ENCODE measurements at regions not wholly inside any gene's neighbourhood (a gene's known extent, or its start where the extent isn't known, plus 50 kb on each side); places are given as distances from the start of the nearest gene placed in this dataset.

GRCh38 chr3:144622845-144623244 is 651.2 kb downstream of the DIPK2A start:
- TF ChIP-seq, protein P1, sequence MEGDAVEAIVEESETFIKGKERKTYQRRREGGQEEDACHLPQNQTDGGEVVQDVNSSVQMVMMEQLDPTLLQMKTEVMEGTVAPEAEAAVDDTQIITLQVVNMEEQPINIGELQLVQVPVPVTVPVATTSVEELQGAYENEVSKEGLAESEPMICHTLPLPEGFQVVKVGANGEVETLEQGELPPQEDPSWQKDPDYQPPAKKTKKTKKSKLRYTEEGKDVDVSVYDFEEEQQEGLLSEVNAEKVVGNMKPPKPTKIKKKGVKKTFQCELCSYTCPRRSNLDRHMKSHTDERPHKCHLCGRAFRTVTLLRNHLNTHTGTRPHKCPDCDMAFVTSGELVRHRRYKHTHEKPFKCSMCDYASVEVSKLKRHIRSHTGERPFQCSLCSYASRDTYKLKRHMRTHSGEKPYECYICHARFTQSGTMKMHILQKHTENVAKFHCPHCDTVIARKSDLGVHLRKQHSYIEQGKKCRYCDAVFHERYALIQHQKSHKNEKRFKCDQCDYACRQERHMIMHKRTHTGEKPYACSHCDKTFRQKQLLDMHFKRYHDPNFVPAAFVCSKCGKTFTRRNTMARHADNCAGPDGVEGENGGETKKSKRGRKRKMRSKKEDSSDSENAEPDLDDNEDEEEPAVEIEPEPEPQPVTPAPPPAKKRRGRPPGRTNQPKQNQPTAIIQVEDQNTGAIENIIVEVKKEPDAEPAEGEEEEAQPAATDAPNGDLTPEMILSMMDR (IDR thresholded peaks at IDR 0.05), result no peak
- TF ChIP-seq POLR2A (IDR thresholded peaks at IDR 0.05), result no peak
